HG02981 (cell line): ENCODE measurements at regions not wholly inside any gene's neighbourhood (a gene's known extent, or its start where the extent isn't known, plus 50 kb on each side); places are given as distances from the start of the nearest gene placed in this dataset.

Source experiments
- ATAC-seq: cut with Tn5 transposase; IDR thresholded peaks from one replicate; pipeline ENCODE4 v1.9.1; 2021; ENCODE audit warnings: mild to moderate bottlenecking, moderate library complexity; ENCODE audit not compliant: unreplicated experiment

DNA sequence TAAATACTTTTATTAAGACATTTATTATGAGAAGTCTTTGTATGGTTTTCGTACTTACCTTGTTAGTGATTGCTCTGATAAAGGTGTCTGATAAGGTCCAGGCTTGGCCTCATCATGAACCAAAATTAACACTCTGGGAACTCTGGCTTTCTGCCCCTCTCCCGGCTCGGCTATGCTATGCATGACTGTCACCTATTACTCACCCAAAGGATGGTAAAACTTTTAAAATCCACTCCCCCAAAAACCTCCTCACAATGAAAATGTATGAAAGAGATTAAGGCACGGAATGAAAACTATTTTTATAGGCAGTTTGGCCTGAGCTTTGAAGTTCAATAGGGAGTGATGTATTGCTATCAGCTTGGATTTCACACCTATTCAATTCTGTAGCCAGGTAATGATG is 217.3 kb upstream of the TBX3 start:
- ATAC-seq, result no peak

DNA sequence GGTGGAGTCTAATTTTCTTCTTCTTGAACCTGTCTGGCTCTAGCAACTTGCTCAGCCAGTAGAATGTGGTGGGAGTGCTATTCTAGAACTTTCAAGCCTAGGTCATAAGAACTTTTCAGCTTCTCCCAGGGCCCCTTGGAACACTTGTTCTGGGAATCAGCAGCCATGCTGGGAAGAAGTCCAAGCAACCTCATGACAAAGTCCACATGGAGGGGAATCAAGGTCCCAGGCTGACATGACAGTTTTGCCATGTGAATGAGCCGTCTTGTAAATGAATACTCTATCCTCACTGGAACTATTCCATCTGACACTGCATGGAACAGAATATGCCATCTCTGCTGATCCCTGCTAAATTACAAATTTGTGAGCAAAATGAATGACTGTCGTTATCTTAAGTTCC is 214.2 kb upstream of the TBX3 start:
- ATAC-seq, result no peak

DNA sequence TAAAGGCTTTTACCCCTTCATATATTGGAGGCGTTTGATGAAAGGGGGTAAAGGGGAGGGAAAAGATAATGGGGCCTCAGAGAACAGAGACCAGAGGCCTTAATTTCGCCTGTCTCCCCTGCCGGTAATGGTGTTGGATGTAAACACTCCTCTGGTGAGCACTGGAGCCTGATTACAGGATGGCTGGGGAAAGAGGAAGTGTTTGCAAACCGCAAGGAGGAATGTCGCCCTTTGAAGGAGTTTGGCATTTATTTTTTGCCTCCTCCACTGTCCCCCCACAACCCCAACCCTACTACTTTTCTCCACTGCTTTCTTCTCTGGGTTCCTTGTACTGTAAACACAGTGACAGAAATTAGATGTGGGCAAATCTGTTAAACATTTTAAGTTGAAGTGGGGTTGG is 211.9 kb upstream of the TBX3 start:
- no peak for ATAC-seq

DNA sequence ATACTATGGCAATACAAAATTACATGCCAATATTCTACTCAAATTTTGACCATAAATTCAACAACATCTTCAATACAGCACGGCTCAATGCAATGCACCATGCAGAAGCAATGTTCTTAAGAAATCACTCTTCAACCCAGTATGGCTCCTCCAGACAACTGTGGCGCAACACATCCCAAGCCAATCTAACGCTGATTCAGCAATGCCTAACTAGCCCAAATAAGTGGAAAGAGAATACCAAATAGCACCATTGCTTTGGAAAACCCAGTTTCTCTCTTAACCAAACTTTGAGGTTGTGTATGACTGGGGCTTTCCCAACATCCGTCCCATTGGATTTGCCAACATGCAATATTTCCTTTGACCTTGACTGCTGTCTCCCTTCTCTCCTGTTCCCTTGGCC is 211.1 kb upstream of the TBX3 start:
- ATAC-seq, result no peak

DNA sequence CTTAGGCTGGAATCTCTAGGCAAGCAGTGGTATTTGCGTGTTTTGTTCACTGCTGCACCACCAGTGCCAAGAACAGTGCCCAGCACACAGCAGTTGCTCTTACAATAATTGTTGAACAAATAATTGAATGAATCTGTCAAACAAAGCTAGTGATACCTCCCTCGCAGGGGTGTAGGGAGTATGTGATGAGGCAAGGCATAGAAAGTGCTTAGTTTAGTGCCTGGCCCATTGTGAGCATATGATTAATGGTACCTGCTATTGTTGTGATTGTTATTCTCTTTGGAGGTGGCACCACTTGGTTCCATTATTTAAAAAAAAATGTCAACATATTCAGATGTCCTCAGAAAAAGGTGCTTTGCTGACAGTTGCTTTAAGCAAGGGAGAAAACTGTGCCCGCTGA is 210.1 kb upstream of the TBX3 start:
- no peak for ATAC-seq

DNA sequence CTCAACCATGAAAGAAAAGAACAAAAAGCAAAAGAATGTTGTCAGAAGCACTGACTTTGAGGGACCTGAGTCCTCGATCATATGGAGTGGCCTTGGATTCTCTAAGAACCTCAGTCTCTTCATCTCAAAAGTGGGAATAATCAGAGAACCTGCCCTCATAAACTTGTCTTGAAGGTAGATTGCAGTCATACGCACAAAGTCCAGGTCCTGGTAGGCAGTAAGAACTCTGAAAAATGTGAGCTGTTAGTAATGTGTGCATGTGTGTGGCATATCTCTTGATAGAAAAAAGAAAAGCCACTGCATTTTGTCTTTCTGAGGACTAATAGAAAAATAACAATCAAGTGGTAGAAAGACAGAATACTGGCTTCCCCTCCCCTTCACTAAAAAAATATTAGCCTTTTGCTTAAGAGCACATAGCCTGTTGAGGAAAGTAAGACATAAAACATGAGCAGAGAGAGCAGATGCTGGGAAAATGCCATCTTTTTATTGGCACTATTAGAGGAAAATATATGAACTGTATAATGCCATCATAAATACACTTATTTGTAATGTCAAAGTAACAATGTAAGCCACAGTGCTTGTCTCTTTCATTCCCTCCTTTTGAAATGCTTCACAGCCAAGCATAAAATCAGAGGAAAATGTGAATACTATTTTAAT is 205.1 kb upstream of the TBX3 start:
- no peak for ATAC-seq

DNA sequence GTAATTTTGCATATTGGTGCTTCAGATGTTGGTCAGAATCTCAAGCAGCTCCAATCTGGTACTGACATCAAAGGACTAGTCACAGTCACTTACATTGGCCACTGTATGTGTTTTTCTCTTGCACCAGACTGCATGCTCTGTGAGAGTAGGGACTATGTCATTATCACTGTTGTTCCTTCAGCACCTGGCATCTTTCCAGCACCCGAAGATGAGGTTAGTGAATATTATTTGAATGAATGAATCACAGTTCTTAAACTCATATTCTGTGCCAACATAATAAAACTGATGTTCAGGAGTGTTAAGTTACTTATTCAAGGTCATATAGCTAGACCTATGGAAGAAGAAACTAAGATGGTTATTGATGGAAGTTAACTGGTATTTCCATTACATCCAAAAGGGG is 204.5 kb upstream of the TBX3 start:
- ATAC-seq, result no peak

DNA sequence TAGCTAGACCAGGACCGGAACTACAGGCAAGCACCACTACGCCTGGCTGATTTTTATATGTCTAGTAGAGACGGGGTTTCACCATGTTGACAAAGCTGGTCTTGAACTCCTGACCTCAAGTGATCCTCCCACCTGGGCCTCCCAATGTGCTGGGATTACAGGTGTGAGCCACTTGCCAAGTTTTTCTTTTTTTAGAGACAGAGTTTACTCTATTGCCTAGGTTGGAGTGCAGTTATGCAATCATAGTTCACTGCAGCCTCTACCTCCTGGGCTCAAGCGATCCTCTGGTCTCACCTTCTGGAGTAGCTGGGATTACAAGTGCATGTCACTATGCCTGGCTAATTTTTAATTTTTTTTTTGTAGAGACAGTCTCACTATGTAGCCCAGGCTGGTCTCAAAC is 201.5 kb upstream of the TBX3 start:
- no peak for ATAC-seq

DNA sequence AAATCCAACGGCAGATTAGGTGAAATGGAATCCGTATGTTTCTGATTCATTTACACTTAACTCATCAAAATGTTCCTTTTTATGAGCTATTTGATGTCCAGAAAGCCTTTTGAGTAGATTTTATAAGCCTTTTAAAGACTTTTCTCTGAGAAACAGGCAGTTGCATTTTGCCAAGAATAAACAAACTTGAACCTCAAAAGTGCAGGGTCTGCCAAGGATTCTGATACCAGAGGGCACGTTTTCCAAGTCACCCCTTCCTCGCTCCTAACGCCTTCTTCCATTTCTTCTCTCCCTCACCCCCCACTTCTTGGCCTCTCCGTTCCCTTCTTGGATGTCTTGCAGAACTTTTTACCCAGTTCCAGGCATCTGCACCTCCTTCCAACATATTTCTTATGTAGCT is 200.6 kb upstream of the TBX3 start:
- ATAC-seq, result no peak

DNA sequence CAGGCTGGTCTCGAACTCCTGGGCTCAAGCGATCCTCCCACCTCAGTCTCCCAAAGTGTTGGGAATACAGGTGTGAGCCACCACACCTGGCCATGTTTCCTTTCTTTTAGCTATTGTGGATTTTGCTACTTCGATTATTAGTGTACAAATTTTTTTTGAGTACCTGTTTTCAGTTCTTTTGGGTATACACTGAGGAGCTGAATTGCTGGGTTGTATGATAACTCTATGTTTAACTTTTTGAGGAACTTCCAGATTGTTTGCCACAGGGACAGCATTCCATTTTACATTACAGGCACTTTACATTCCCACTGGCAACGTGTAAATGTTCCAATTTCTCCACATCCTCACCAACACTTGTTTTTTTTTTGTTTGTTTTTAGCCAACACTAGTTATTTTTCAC is 198.1 kb upstream of the TBX3 start:
- ATAC-seq, result no peak

DNA sequence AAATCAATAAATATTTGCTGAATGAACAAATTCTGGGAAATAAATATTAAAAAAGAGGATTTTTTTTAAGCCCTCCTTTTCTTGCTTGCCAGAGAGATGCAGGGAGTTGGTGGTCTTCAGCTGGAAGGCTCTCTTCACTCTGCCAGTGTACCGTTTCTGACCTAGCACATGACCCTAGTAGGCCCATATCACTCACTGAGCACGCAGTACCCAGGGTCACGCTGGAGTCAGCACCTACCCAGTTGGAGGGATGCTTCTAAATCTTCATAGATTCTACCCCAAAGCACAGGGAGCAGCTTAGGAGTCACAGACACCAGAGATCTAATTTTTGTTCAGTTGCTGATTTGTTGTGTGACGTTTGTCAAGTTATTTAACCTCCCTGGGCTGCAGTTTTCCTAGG is 195.4 kb upstream of the TBX3 start:
- no peak for ATAC-seq

DNA sequence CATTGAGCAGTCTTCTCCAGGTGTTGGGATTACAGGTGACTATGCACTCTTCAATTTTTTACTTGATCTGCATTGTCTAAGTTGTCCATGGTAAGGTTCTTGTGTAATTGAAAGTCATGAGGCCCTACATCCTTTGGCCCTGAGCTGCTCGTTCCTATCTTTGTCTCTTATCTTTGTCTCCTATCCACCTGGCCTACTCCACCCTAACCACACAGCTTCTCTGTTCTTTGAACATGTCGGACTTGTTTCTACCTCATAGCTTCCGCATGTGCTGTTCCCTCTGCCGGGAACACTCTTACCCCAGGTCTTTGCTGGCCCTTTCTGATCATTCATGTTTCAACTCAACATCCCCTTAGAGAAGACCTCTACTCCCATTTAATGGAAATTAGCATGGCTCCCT is 194.8 kb upstream of the TBX3 start:
- no peak for ATAC-seq

DNA sequence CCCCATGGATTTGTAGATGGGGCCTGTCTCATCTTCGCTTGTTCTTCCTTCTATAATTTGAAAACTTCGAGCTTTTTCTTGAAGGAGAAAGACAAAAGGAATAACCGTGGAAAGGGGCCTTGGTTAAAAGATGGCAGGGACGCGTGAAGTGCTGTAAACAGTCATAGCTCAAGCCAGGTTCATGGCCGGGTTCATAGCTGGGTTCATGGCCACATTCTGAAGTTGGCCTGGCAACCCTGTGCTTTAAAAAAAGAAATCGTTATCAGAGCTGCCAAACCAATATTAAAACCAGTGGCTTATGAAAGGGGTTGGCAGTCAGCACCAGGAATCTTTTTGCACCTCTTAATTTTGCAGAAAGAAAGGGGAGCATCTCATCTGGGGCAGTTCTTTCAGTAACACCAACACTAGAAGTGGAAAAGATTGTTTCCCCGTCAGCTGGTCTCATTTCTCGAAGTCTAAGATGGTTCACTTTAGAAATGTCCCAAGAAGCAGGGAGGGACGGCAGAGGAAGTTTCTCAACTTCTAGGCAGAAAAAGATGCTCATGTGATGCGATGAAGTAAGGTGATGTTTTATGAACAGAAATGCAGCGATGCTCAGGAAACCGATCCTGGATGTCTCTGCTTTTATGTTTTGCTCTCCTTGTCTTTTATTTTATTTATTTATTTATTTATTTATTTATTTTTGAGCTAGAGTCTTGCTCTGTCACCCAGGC is 193.1 kb upstream of the TBX3 start:
- no peak for ATAC-seq

DNA sequence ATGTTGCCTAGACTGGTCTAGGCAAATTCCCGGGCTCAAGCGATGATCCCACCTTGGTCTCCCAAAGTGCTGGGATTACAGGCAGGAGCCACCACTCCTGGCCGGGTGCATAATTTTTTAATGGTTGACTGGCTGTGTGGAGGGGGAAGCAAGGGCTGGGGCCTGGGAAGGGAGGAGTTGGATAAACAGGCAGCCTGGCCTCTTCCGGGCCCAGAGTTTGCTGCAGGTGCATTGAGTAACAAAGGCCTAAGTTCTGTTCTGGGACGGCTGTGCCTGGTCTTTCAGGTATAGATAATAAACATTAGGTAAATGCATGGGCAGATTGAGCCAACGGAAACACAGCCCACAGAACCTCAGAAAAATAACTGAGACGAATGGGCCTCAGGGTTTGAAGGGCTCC is 191.3 kb upstream of the TBX3 start:
- no peak for ATAC-seq

DNA sequence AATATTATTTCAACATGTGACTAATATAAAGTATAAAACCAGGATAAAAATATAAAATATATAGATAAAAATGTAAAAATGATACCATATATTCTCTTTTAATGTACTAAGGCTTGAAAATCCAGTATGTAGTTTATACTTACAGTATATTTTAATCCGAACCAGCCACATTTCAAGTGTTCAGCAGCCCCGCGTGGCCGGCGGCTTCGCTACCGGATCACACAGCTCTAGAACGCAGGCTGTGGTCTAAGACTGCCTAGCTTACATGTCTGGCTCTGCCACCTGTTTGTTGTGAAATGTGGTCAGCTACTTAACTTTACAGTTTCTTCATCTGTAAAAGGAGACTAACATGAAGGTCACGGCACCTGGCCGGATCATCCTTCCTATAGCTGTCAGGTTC is 189.7 kb upstream of the TBX3 start:
- no peak for ATAC-seq

DNA sequence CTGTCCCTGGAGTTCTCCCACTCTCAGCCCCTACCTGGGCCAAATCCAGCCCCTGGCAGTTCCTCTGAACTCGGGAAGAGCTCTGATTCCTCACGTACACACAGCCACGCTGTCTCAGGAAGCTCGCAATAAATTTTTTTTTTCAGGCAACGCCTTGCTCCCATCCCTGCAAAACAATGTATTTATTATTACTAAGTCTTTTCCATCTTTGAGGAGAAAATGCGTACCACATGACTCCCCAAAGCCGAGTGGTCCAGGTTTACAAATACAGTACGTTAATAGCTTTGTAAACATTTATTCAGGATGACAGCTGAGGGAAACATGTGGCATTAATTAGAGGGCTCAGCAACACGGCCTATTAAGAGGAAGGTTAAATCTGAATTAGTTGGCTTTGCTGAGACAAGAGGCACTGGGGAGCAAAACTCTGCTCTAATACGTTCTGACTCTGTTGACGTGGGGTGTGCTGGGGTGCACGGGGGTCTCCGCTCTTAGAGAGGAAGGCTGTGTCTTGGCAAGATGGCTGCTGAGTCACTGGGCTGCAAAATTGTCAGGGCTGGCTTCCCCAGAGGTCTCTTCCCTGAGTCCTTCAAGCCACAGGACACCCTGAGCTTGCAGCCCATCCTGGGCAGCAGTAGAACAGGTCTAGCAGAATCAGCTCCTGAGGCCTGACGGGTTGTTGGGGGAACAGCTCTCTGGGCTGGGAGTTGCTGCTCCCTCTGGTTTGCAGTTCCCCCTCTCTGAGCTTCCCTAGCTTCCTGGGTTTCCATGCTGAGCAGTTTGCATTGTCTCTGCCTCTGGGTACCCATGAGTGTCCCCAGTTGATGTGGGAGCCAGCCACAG is 185.2 kb upstream of the TBX3 start:
- ATAC-seq, result no peak

DNA sequence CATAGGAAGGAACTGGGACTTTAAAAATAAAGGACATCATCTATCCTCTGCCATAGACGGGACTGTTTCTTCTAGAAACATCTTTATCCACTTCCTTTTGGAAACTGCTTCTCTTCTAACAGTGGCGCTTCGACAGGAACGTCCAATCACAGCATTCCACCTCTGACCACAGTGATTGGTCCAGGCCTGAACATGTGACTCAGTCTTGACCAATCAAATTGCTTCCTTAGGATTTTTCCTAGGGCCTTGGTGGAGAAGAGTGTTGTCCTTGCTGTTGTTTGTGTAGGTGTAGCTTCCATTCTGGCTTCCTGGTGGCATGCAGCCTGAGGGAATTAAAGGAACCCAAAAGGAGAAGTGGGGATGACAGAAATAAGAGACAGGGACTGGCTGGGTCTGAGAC is 182.4 kb upstream of the TBX3 start:
- no peak for ATAC-seq

DNA sequence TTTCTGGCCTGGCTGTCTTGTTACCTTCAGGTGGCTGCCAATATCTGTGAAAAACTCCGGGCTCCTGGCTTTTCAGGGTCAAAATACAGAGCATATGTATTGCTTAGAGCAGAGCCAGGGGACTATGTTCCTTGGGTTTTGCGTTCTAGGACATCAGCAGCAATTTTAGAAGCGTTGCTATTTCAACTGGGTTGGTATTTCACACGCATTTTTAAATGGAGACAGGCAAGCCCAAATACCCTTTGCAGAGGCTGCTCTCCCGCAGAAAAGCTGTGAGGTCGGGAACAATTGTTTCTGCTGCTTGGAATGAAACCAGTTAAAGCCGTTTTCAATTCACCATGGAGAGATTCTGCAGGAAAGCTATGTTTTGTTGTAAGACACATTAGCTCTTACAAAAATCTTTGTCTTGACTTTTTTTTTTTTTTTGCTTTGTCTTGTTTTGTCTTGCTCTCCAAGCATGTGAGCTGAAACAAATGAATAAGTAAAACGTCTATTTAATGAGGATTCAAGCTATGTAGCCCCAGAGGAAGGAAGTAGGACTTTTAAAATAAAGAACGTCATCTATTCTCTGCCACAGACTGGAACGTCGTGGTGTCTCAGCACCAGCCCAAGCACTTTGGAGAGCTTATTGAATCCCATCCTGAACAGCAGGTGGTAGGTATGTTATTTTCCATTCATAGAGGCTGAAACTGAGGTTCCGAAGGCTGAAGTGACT is 181.0 kb upstream of the TBX3 start:
- ATAC-seq, result no peak

DNA sequence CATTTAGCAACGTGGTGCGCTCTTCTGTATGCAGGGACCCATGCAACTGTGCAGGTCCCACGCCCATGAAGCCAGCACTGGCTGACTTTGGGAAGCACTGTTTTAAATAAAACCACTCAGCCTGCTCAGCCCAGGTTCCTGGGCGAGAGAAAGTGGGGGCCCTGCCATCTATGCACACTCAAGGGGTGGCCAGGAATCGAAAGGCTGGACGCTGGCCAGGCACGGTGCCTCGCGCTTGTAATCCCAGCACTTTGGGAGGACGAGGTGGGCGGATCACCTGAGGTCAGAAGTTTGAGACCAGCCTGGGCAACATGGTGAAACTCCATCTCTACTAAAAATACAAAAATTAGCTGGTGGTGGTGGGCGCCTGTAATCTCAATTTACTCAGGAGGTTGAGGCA is 179.9 kb upstream of the TBX3 start:
- ATAC-seq, result no peak

DNA sequence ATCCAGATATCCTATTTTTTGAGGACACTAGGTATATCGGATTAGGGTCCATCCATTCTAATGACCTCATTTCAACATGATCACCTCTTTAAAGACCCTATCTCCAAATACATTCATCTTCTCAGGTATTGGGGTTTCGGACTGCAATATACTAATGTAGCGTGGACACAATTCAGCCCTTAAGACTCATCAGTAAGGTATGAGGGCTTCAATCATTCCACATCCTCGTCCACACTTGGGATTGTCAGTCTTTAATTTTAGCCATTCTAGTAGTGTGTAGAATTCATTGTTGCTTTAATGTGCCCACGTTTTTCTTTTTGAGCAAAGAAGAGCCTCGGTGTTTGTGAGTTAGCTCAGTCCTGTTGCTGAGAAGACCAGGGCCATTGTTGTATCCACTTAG is 177.0 kb upstream of the TBX3 start:
- no peak for ATAC-seq

DNA sequence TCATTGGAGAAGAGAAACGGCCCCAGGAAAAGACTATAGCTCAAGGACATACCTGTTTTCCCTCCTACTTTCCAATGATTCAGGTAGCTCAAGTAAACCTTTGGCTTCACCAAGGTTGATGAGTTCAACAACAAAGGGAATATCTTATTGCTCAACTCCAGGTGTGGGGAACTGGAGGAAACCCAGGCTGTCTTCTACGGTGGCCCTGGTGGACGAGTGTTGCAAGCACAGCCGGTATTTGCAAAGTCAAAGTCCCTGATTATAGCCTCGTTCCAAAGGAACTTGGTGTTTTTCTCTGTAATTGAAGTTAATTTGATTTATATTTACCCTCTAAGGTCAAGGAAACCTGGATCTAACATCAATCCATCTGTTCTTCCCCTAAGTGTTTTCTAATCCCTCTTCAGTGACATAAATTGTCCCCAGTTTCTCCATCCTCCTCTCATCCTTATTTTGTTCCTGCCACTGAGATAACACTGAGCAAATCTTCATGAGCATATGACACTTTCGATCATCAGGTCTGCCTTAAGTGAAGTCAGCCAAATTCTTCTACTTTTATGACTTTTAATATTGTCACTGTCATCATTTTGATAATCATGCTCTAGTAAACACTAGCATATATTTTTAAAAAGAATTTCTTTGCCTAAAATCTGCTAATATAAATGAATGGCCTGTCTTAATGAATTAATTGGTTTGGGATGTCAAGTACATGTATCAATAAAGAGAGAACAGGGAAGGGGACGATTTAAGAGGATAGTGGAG is 174.6 kb upstream of the TBX3 start:
- no peak for ATAC-seq
